HG02885 (cell line): ENCODE measurements at regions not wholly inside any gene's neighbourhood (a gene's known extent, or its start where the extent isn't known, plus 50 kb on each side); places are given as distances from the start of the nearest gene placed in this dataset.
A peak's percentile ranks its signal among the peaks of the same experiment; 100 is the strongest.

Experiments
- ATAC-seq: cut with Tn5 transposase; IDR thresholded peaks from one replicate; pipeline ENCODE4 v1.9.1; 2021; ENCODE audit warnings: mild to moderate bottlenecking; ENCODE audit not compliant: unreplicated experiment, poor library complexity

- no peak for ATAC-seq
Observed at GRCh38 chr4:42327323-42327722, 70.0 kb upstream of the SHISA3 start.

DNA sequence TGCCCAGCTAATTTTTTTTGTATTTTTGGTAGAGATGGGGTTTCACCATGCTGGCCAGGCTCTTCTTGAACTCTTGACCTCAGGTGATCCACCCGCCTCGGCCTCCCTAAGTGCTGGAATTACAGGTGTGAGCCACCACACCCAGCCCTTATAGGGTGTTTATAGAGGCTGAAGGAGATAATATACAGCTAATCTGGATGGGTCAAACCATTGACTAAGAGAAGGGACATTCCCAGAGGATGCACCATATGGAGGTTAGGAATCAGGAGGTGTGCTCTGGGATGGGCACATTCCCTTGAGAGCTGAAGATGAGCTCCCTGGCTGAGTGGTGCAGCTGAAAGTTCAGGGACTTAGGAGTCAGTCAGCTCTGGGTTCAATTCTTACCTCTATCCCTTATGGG lies 68.3 kb upstream of the SHISA3 start:
- ATAC-seq = no peak

- ATAC-seq = no peak
Observed at GRCh38 chr4:42329421-42329820, 67.9 kb upstream of the SHISA3 start.

DNA sequence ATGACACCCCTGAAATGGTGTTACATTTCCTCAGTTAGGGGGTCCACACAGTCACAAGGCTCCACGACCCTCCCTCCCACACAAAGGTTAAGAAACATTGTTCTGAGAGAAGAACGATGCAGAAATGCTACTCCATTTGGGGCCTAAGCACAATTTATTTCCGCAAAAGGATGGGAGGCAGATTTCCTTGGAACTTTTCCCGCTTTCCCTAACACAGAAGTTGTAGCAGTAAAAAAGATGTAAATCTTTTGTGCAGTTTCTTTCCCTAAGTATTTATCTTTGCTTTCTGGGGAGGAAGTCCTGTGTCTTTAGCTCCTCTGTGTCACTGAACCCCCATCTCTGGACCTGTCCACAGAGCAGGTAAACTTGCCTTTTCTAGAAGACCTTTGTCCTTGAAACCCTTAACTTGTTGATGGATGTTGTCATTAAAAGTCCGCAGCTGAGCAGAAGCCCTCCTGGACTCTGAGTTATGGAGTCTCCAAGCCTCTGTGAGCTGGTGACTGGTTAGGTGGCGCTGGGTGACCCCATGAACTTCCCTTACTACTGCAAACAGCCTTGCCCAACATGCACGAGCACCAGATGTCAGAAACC lies 67.2 kb upstream of the SHISA3 start:
- ATAC-seq = no peak

- no peak for ATAC-seq
Observed at GRCh38 chr4:42331040-42331439, 66.2 kb upstream of the SHISA3 start.

GRCh38 chr4:42331914-42332368 lies 65.3 kb upstream of the SHISA3 start:
- ATAC-seq = peak; percentile 70

DNA sequence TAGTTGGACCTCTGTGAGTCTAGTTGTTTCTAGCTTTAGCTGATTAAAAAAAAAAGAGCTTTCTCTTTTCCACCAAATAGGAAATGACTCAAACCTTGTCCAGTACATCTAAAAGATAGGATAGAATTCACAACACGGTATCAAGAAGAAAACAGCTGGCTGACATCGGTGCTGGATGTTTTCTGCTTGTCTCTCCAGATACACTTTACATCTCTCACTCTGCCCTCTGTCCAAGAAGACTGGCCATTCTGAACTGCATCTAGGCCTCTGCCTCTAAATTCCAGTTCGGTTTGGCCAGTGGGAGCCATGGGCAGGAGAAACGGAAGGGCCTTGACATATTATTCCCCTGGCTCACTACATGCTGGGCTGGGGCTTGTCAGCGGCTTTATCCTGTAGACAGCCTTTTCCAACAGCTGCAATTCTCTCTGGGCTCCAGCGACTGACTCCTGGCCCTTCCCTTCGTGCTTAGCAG lies 57.3 kb upstream of the SHISA3 start:
- ATAC-seq = no peak

DNA sequence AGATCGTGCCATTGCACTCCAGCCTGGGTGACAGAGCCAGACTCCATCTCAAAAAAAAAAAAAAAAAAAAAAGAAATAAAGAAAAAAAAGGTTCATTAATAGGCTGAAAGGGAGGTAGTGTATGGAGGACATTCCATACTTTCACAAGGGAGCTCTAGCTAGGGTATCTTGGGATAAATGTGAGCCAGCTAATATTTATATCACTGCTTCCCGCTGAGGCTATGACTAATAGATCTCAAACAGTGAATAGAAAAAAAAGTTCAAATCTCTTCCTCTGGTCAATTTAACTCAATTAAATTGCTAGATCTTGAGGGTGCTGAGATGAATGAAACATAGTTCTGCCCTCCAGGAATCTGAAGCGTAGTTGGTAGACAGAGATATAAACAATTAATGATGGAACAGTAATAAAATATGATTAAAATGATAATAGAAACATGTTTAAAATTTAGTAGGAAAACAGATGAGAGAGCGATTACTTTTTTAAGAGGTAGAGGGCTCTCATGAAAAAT lies 55.7 kb upstream of the SHISA3 start:
- ATAC-seq = no peak

DNA sequence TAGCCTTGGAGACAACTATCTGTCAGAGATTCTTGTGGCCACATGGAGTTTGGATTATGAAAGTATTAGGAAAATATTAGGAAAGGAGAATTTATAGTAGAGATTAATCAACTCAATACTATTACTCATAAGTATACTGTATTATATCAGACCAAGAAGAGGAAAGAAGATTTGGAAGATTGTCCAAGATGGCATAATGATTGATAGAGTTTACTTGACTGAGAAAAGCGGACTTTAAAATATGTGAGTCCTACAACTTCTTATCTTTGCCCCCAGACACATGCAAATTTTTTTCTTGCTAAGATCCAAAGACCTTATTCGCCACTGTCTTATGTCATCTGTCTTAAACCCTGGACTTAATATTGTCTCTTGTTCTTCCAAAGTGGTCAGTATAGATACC lies 54.8 kb upstream of the SHISA3 start:
- ATAC-seq = no peak

DNA sequence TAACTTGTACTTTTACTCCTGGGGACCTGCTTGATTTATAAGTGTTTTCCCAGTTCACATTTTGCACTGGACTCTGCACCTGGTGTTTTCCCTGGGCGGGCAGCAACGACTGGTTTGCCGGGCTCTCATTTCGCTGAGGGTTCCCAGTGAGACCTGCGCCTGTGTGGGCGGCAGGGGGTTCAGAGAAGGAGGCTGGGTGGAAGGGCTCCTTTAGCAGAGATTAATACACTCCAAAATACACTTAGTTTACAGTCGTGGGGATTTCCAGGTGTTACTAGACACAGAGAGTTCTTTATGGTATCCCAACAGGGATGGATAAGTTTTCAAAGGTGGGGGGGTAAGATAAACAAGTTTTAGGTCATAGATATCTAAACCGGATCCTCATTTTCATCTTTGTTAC lies 53.0 kb upstream of the SHISA3 start:
- ATAC-seq = peak; percentile 74

GRCh38 chr4:42344749-42345148 lies 52.5 kb upstream of the SHISA3 start:
- ATAC-seq = no peak

- no peak for ATAC-seq
Observed at GRCh38 chr4:42345962-42346544, 51.2 kb upstream of the SHISA3 start.

- no peak for ATAC-seq
Observed at GRCh38 chr4:42347076-42347475, 50.2 kb upstream of the SHISA3 start.
